NCI-H1694 (cell line): ENCODE measurements at regions not wholly inside any gene's neighbourhood (a gene's known extent, or its start where the extent isn't known, plus 50 kb on each side); places are given as distances from the start of the nearest gene placed in this dataset.
"Not testable (repeated sequence)": the region's sequence is repeated elsewhere in the genome, so short reads cannot be mapped to it uniquely, and the experiment has no call there.

Source experiments
- DNase-seq: peaks from one replicate; lab custom pipeline; 2025; lab: John Stamatoyannopoulos, UW

- no peak for DNase-seq
These were observed 491.7 kb upstream of the LMO3 start for GRCh38 chr12:17097674-17098073.

- DNase-seq: no peak
These were observed 478.9 kb upstream of the LMO3 start for GRCh38 chr12:17084831-17085230.

DNA sequence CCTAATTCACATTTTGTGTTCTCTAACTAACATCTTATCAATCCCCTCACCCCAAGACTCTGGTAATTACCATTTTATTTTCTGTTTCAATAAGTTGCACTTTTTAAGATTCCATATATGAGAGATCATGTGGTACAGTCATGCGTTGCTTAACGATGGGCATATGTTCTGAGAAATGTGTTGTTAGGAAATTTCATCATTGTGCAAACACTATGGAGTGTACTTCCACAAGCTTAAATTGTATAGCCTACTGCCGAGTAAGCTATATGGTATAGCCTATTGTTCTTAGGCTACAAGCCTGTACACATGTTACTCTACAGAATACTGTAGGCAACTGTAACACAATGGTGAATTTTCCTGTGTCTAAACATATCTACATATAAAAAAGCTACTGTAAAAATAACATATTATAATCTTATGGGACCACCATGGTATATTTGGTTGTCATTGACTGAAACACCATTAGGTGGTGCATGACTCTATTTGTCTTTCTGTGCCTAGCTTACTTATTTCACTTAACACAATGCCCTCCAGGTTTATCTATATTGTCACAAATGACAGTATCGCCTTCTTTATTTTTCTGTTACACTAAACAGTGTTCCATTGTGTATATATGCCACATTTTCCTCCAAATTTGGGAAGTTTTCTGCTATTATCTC, 473.4 kb upstream of the LMO3 start:
- DNase-seq: no peak

DNA sequence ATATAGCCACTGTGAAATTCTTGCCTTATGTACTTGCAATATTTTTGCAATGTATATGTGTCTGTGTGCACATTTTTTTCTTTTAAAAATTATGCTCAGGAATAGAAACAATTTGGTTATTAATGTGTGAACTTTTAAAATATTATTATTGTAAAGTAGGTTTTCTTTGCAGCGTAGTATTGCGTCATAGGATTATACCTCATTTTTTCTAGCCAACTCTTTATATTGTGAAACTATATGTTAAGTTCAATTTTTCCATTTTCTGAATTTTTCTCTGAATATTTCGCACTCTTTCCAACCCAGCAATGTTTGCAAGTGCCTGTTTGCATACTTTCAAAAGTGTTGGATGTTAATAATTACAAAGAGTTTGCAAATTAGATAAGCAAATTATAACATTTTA, 471.6 kb upstream of the LMO3 start:
- no peak for DNase-seq

DNA sequence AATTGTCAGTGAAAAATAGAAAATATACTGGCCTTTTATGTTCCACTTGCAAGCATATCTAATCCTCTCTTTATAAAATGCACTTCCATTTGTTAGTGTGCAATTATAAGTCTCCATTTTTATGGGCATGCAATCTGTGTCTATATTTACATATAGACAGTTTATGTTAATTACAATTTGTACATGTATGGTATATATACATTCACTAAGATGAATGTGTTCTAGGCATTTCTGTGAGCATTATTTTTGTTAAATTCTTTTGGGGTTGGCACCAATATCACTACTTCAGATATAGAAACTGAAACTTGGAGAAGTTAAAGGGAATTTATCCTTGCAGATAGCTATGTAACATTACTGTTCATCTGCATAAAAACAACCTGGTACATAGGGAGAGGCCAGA, 470.8 kb upstream of the LMO3 start:
- no peak for DNase-seq

- peak; percentile 73 for DNase-seq
These were observed 470.2 kb upstream of the LMO3 start for GRCh38 chr12:17076028-17076744.

DNA sequence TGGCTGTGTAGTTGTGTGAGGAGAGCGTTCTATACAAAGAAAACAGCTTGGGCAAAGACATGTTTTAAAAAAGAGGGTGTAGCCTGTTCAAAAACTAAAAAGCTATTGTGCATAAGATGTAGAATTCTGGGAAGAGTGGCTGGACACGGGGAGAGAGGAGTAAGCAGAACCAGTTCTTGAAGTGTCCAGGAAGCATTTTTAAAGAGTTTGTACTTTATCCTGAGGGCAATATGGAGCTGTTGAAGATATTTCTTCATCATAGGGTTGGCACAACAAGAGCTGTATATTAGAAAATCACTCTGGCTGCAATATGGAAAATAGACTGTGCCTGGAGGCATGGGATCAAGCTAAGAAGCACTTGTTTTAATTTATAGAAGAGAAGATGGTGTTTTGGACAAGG, 458.9 kb upstream of the LMO3 start:
- no peak for DNase-seq

DNA sequence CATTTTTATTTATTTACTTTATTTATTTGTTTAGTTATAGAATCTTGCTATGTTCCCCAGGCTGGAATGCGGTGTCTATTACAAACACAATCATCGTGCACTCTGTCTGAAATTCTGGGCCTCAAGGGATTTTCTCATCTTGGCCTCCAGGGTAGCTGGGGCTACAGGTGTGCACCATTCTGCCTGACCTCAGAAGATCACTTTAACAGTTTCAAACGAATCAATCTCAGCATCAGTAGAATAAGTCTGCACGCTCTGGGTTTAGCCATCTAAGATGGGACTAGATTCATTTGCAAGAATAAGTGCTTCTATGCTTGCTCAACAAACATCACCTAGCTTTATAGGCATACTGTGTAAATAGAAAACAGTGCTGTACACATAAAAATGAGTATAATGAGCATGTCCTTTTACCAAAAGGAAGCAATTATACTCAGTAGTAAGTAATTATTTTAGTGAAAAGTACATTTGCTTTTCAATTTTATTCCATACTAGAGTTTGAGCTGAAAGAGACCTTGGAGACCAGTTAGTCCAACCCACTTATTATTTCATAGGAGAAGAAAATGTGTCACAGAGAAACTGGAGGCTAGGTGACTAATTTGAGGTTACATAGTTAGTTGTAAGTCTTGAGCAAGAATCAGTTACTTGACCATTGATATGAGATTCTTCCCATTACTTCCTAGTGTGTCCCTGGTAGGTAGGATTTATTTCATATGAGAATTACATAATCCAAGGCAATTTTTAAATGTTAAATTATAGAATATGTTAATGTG, 456.5 kb upstream of the LMO3 start:
- DNase-seq: no peak

- no peak for DNase-seq
These were observed 454.3 kb upstream of the LMO3 start for GRCh38 chr12:17060260-17060659.

- no peak for DNase-seq
These were observed 450.6 kb upstream of the LMO3 start for GRCh38 chr12:17056546-17056945.

DNA sequence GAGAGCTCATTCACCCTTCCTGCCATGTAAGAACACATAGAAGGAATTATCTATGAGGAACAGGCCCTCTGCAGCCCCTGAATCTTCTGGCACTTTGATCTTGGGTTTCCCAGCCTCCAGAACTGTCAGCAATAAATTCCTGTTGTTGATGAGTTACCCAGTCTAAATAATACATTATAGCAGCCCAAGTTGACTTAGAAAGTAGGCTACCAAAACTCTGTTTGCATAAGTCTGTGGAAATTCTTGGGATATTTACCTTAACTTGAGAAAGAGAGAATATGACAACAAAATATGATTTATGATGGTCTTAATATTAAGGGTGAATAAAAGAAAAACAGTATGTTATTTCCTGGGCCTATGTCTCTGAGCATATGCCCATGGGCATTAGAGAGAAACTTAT, 433.0 kb upstream of the LMO3 start:
- DNase-seq: no peak

DNA sequence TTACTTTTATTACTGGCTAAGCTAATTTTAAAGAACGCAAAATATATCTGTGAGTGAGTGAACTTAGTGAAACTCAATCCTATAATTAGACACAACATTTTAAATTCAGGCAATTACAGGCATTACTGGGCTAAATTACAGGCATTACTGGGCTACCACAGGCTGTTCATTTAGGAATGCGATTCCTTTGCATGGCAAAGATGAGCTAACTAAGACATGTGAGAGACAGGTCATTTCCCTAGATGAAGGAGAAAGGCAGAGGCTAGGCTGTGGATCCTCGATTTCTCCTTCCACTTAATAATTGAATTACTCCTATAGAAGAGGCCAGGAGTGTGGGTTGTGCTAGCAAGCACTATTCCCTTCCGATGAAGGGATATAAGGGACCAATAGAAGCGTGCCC, 429.4 kb upstream of the LMO3 start:
- no peak for DNase-seq

GRCh38 chr12:17030338-17030737, 424.4 kb upstream of the LMO3 start:
- DNase-seq: no peak

DNA sequence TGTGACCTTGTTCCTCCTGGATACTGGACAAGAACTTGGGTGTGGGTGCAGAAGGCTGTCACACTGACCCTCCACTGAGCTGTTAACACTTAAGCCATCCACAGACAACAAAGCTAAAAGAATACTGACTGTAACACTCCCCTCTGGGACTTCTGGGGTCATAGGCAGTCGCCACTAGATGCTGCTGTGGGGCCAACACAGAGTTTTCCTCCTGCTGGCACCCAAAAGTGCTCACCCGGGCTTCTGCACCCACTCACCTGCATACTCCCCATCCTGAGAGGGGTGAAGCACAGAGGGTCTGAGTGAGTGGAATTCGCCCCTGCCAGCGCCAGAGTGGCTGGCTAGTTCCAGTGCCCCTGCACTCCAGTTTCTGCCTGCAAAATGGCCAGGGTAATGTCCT, 422.4 kb upstream of the LMO3 start:
- DNase-seq: no peak

DNA sequence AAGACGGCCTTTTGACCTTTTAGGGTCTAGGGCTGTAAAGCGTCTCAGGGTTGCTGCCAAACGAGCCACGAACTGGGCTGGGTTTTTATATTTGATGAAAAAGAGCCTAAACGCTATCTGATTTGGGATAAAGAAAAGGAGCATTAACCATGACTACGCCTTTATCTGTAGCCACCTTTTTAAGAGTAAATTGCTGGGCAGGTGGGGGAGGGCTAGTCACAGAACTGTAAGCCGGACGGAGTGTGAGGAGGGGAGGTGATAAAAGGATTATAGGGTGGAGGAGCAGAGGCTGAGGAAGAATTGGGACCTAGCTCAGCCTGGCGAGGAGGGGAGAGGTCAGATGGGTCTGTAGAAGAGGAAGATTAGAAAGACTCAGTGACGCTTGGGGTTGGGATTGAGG, 419.5 kb upstream of the LMO3 start:
- DNase-seq: not testable (repeated sequence)

DNA sequence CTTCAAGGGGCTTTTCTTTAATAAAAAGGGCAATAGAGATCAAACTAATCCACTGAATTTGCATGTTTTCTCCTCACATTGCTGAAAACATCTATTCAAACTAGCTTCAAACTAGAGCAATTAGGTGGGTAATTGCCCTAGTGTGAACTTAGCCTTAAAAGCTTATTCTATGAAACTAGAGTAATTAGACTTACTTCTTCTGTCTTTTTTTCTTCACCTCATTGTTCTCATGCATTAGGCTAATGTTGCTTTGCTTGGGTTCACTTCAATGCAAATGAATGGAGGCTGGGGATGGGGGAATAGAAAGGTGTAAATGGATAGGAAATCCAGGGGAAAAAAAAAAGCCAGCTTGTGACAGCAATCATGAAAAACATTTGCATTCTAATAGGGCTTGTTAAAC, 414.8 kb upstream of the LMO3 start:
- peak; percentile 26 for DNase-seq

DNA sequence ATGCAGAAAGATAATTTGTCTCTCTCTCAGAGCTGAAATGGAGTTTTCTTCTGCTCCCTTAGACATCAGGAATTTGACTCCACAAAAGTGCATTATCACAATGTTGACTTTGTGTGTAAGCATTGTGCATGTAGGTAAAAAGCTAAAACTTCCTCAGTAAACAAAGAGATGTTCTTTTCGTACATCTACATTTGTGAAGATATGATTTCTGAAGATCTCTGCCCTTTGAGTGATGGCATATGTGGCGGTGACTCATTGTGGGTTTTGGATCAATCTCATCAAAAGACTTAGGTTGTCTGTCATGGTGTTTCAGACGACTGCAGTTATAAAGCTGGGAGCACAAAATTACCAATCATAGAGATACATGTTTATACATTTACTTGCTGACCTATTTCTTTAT, 411.4 kb upstream of the LMO3 start:
- DNase-seq: no peak

DNA sequence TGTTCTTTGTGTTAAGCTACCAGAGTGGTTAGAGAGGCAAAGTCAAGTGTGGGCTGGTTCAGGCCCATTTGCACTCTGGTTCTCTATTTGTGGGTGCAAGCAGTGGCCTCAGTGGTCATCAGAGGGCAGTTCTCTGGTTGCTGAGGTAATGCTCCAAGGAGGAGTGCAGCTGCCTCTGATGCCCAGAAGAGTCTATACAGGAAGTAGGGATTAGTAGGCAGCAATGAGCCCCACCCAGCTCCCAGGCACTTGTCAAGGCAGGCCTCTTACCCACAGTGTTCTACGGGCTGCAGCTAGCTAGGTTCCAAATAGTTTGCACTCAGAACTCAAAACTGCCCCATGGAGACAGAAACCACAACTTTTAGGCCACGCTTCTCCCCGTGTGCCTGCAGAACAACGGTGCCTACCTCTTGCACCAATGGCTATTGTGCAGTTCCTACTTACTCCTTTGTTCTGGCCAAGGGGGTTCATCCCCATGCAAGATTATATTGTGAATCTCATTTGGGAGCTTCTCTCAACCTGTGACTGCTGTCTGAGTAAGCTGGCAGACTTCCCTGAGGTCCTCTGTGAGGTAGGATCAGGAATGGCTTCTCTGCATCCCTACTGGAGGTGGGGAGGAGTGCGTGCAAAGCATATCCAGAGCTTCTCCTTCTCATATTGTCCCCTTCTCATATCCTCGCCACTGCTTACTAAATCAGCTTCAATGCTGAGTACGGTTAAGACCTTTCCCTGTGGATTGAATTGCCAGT, 410.3 kb upstream of the LMO3 start:
- DNase-seq: no peak

DNA sequence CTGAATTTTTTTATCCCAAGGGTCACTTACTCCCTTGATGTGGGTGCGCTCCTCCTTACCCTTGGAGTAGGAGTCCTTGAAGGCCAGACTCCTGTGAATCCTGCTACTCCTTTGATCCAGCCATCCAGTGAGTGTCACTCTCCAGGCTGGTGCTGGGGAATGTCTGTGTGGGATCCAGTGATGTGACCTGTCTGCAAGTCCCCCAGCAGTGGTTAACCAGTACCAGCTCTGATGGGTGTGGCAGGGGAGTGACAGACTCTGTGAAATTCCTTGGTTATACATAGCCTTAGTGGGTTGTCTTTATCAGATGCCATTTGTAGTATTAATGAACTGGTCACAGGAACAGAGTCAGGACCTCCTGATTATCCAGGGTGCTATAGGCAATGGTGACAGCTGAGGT, 409.5 kb upstream of the LMO3 start:
- no peak for DNase-seq

GRCh38 chr12:17007442-17008040, 401.6 kb upstream of the LMO3 start:
- DNase-seq: not testable (repeated sequence)

GRCh38 chr12:16998538-16998937, 392.6 kb upstream of the LMO3 start:
- DNase-seq: not testable (repeated sequence)

DNA sequence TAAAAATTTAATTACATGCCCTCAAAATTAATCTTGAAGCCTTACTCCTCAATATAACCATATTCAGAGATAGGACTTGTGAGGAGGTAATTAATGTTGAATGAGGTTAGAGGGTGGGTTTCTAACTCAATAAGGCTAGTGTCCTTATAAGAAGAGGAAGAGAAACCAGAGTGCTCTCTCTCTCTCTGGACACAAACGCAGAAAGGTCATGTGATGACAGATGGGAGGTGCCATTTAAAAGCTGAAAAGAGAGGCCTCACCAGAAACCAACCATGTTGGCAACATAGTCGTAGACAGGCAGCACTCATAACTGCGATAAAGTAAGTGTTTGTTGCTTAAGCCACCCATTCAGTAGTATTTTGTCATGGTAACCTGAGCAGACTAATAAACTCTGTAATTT, 378.5 kb upstream of the LMO3 start:
- DNase-seq: no peak
